GM12874 (cell line): ENCODE measurements at regions not wholly inside any gene's neighbourhood (a gene's known extent, or its start where the extent isn't known, plus 50 kb on each side); places are given as distances from the start of the nearest gene placed in this dataset.

Experiments
- CTCF ChIP-seq: IDR thresholded peaks from 2 replicates; pipeline ENCODE4 v1.5.1; 2011; ENCODE audit warnings: low read depth, mild to moderate bottlenecking, control low read depth, low read length, moderate library complexity; ENCODE audit not compliant: insufficient read depth

GRCh38 chr5:89117124-89117644, 234.2 kb upstream of the MEF2C start:
- no peak for TF ChIP-seq CTCF

GRCh38 chr5:89110916-89111646, 228.1 kb upstream of the MEF2C start:
- no peak for TF ChIP-seq CTCF

- no peak for TF ChIP-seq CTCF
These were observed 223.5 kb upstream of the MEF2C start for GRCh38 chr5:89106480-89106879.

- no peak for TF ChIP-seq CTCF
These were observed 222.9 kb upstream of the MEF2C start for GRCh38 chr5:89105836-89106235.

- TF ChIP-seq CTCF, result no peak
These were observed 222.2 kb upstream of the MEF2C start for GRCh38 chr5:89105171-89105695.

- no peak for TF ChIP-seq CTCF
These were observed 215.3 kb upstream of the MEF2C start for GRCh38 chr5:89098199-89098756.

- no peak for TF ChIP-seq CTCF
These were observed 214.1 kb upstream of the MEF2C start for GRCh38 chr5:89097103-89097502.
